NB4 (cell line): ENCODE measurements at regions not wholly inside any gene's neighbourhood (a gene's known extent, or its start where the extent isn't known, plus 50 kb on each side); places are given as distances from the start of the nearest gene placed in this dataset.

Experiments
- MAX ChIP-seq: IDR thresholded peaks from 2 replicates; pipeline ENCODE4 v1.6.1; 2011; ENCODE audit warnings: low read depth, low read length
- MYC ChIP-seq: IDR thresholded peaks from 2 replicates; pipeline ENCODE4 v1.6.1; 2011; ENCODE audit warnings: low read depth, low read length
- POLR2A ChIP-seq: IDR thresholded peaks from 2 replicates; pipeline ENCODE4 v1.6.1; 2011; ENCODE audit warnings: mild to moderate bottlenecking; ENCODE audit not compliant: insufficient read length; ENCODE audit errors: extremely low read depth
- TF ChIP-seq, protein P1 (sequence below): IDR thresholded peaks from one replicate; pipeline ENCODE4 v1.5.1; 2012; ENCODE audit warnings: low read depth, low read length

GRCh38 chr5:1747079-1747802, 52.4 kb downstream of the MRPL36 start:
- TF ChIP-seq POLR2A: no peak
- TF ChIP-seq, protein P1, sequence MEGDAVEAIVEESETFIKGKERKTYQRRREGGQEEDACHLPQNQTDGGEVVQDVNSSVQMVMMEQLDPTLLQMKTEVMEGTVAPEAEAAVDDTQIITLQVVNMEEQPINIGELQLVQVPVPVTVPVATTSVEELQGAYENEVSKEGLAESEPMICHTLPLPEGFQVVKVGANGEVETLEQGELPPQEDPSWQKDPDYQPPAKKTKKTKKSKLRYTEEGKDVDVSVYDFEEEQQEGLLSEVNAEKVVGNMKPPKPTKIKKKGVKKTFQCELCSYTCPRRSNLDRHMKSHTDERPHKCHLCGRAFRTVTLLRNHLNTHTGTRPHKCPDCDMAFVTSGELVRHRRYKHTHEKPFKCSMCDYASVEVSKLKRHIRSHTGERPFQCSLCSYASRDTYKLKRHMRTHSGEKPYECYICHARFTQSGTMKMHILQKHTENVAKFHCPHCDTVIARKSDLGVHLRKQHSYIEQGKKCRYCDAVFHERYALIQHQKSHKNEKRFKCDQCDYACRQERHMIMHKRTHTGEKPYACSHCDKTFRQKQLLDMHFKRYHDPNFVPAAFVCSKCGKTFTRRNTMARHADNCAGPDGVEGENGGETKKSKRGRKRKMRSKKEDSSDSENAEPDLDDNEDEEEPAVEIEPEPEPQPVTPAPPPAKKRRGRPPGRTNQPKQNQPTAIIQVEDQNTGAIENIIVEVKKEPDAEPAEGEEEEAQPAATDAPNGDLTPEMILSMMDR: no peak
- no peak for TF ChIP-seq MAX
- TF ChIP-seq MYC: no peak
